ENCODE measurements at regions not wholly inside any gene's neighbourhood (a gene's known extent, or its start where the extent isn't known, plus 50 kb on each side); places are given as distances from the start of the nearest gene placed in this dataset.

GRCh38 chr16:6560306-6561100, 772.1 kb upstream of the RBFOX1 start:
- TF ChIP-seq, protein P1, sequence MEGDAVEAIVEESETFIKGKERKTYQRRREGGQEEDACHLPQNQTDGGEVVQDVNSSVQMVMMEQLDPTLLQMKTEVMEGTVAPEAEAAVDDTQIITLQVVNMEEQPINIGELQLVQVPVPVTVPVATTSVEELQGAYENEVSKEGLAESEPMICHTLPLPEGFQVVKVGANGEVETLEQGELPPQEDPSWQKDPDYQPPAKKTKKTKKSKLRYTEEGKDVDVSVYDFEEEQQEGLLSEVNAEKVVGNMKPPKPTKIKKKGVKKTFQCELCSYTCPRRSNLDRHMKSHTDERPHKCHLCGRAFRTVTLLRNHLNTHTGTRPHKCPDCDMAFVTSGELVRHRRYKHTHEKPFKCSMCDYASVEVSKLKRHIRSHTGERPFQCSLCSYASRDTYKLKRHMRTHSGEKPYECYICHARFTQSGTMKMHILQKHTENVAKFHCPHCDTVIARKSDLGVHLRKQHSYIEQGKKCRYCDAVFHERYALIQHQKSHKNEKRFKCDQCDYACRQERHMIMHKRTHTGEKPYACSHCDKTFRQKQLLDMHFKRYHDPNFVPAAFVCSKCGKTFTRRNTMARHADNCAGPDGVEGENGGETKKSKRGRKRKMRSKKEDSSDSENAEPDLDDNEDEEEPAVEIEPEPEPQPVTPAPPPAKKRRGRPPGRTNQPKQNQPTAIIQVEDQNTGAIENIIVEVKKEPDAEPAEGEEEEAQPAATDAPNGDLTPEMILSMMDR (IDR thresholded peaks at IDR 0.05) = no peak
- TF ChIP-seq POLR2A (IDR thresholded peaks at IDR 0.05) = no peak

Measured in heart left ventricle (tissue), 13 donors.